ENCODE measurements at regions not wholly inside any gene's neighbourhood (a gene's known extent, or its start where the extent isn't known, plus 50 kb on each side); places are given as distances from the start of the nearest gene placed in this dataset.

DNA sequence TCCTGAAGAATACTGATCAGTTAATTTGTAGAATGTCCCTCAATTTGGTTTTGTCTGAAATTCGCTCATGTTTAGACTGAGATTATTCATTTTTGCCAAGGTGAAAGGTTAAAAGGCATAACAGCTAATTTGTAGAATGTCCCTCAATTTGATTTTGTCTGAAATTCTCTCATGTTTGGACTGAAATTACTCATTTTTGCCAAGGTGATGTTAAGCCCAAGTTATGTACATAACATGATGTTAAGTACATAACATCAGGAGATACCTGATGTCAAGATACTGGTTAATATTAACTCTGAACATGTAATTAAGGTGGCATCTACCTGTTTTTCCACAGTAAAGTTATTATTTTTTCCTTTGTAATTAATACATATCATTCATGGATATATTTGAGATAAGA, 243.4 kb upstream of the PMFBP1 start:
- Histone ChIP-seq H3K4me1 (no peaks in the 10 kb centered on the region), H3K27ac (no peak overlapping the region), H3K9me3 (peaks cover 0 to 18% of the 10 kb centered on the region in 2 donors), H3K36me3 (no peaks in the 10 kb centered on the region), H3K4me3 (no peak overlapping the region), H3K27me3 (no peaks in the 10 kb centered on the region)
- DNase-seq (no peak), ATAC-seq (no peak)
- intact Hi-C loops (cut with DNase I) = no loop called here
- TF ChIP-seq, protein P1, sequence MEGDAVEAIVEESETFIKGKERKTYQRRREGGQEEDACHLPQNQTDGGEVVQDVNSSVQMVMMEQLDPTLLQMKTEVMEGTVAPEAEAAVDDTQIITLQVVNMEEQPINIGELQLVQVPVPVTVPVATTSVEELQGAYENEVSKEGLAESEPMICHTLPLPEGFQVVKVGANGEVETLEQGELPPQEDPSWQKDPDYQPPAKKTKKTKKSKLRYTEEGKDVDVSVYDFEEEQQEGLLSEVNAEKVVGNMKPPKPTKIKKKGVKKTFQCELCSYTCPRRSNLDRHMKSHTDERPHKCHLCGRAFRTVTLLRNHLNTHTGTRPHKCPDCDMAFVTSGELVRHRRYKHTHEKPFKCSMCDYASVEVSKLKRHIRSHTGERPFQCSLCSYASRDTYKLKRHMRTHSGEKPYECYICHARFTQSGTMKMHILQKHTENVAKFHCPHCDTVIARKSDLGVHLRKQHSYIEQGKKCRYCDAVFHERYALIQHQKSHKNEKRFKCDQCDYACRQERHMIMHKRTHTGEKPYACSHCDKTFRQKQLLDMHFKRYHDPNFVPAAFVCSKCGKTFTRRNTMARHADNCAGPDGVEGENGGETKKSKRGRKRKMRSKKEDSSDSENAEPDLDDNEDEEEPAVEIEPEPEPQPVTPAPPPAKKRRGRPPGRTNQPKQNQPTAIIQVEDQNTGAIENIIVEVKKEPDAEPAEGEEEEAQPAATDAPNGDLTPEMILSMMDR (IDR thresholded peaks at IDR 0.05) = no peak

GRCh38 chr16:72410492-72410891, 238.5 kb upstream of the PMFBP1 start:
- Histone ChIP-seq H3K27me3 (no peaks in the 10 kb centered on the region), H3K9me3 (no peaks in the 10 kb centered on the region), H3K4me3 (no peak overlapping the region), H3K4me1 (no peaks in the 10 kb centered on the region), H3K36me3 (no peaks in the 10 kb centered on the region), H3K27ac (no peak overlapping the region)
- ATAC-seq (no peak), DNase-seq (no peak)
- intact Hi-C loops (cut with DNase I) = no loop called here
- TF ChIP-seq, protein P1 (IDR thresholded peaks at IDR 0.05) = no peak

GRCh38 chr16:72409423-72409822, 237.5 kb upstream of the PMFBP1 start:
- H3K36me3 ChIP-seq = no peaks in the 10 kb centered on the region
- no peaks in the 10 kb centered on the region for H3K4me1 ChIP-seq
- H3K9me3 ChIP-seq = no peaks in the 10 kb centered on the region
- DNase-seq (no peak), ATAC-seq (no peak)
- no peaks in the 10 kb centered on the region for H3K27me3 ChIP-seq
- no peak overlapping the region for H3K4me3 ChIP-seq
- H3K27ac ChIP-seq = no peak overlapping the region
- TF ChIP-seq, protein P1 (IDR thresholded peaks at IDR 0.05) = no peak
- intact Hi-C loops (cut with DNase I) = no loop called here

GRCh38 chr16:72406390-72406789, 234.4 kb upstream of the PMFBP1 start:
- Histone ChIP-seq H3K27me3 (no peaks in the 10 kb centered on the region), H3K4me3 (no peak overlapping the region)
- intact Hi-C loops (cut with DNase I) = no loop called here

GRCh38 chr16:72404299-72404698, 232.3 kb upstream of the PMFBP1 start:
- Histone ChIP-seq H3K4me3 (no peak overlapping the region), H3K27me3 (no peaks in the 10 kb centered on the region), H3K9me3 (no peaks in the 10 kb centered on the region), H3K4me1 (no peaks in the 10 kb centered on the region), H3K27ac (no peak overlapping the region), H3K36me3 (no peaks in the 10 kb centered on the region)
- TF ChIP-seq, protein P1 (IDR thresholded peaks at IDR 0.05) = no peak
- intact Hi-C loops (cut with DNase I) = no loop called here
- DNase-seq (no peak), ATAC-seq (no peak)

More at GRCh38 chr16:72406390-72406789, 234.4 kb upstream of the PMFBP1 start:
- no peak overlapping the region for H3K27ac ChIP-seq
- TF ChIP-seq, protein P1 (IDR thresholded peaks at IDR 0.05) = no peak
- no peaks in the 10 kb centered on the region for H3K4me1 ChIP-seq
- no peaks in the 10 kb centered on the region for H3K9me3 ChIP-seq
- DNase-seq (no peak), ATAC-seq (no peak)
- no peaks in the 10 kb centered on the region for H3K36me3 ChIP-seq
